DOHH2 (cell line): ENCODE measurements at regions not wholly inside any gene's neighbourhood (a gene's known extent, or its start where the extent isn't known, plus 50 kb on each side); places are given as distances from the start of the nearest gene placed in this dataset.
A peak's percentile ranks its signal among the peaks of the same experiment; 100 is the strongest.

ENCODE experiments used
- H3F3A ChIP-seq: fragments of 200-600 bp; sonication (generic), shearing (Covaris generic); 2 replicates; pipeline ENCODE4 v1.6.0; 2016; ENCODE audit warnings: antibody characterized with exemption, mild to moderate bottlenecking; ENCODE audit not compliant: control insufficient read depth, insufficient read depth
- H3K27ac ChIP-seq: fragments of 200-600 bp; sonication (generic); 2 replicates; pipeline ENCODE4 v1.5.1; 2014; ENCODE audit warnings: low read depth, mild to moderate bottlenecking, low read length, moderate library complexity
- H3K27me3 ChIP-seq: fragments of 200-600 bp; sonication (generic); 2 replicates; pipeline ENCODE4 v1.6.1; 2014; ENCODE audit warnings: mild to moderate bottlenecking, low read length, mixed read lengths; ENCODE audit not compliant: control insufficient read depth
- H3K36me3 ChIP-seq: fragments of 200-600 bp; sonication (generic); 2 replicates; pipeline ENCODE4 v1.6.1; 2014; ENCODE audit warnings: mild to moderate bottlenecking, low read length, moderate library complexity, mixed read lengths; ENCODE audit not compliant: control insufficient read depth
- H3K4me1 ChIP-seq: fragments of 200-600 bp; sonication (generic); 2 replicates; pipeline ENCODE4 v1.6.1; 2014; ENCODE audit warnings: mild to moderate bottlenecking, low read length, mixed read lengths; ENCODE audit not compliant: control insufficient read depth
- H3K4me2 ChIP-seq: fragments of 200-600 bp; sonication (generic); 2 replicates; pipeline ENCODE4 v1.6.0; 2014; ENCODE audit warnings: mild to moderate bottlenecking, low read length, moderate library complexity
- H3K4me3 ChIP-seq: fragments of 200-600 bp; sonication (generic); 2 replicates; pipeline ENCODE4 v1.5.1; 2014; ENCODE audit warnings: mild to moderate bottlenecking, low read length, mixed read lengths
- H3K79me2 ChIP-seq: fragments of 200-600 bp; sonication (generic); 2 replicates; pipeline ENCODE4 v1.6.1; 2014; ENCODE audit warnings: mild to moderate bottlenecking, low read length, mixed read lengths; ENCODE audit not compliant: control insufficient read depth
- H3K9me2 ChIP-seq: fragments of 200-600 bp; sonication (generic); replicated peaks from 2 replicates; pipeline ENCODE4 v1.6.1; 2014; ENCODE audit warnings: mild to moderate bottlenecking, low read length, mixed read lengths; ENCODE audit not compliant: control insufficient read depth
- H3K9me3 ChIP-seq: fragments of 200-600 bp; sonication (generic); 2 replicates; pipeline ENCODE4 v1.6.1; 2014; ENCODE audit warnings: antibody characterized with exemption, low read length, mixed read lengths; ENCODE audit not compliant: control insufficient read depth, insufficient read depth
- H4K20me1 ChIP-seq: fragments of 200-600 bp; sonication (generic); 2 replicates; pipeline ENCODE4 v1.6.0; 2014; ENCODE audit warnings: low read depth, mild to moderate bottlenecking, antibody characterized with exemption, low read length, moderate library complexity; ENCODE audit not compliant: control insufficient read depth, insufficient read depth
- EZH2phosphoT487 ChIP-seq: fragments of 200-600 bp; sonication (generic); IDR thresholded peaks from 2 replicates; pipeline ENCODE4 v1.6.1; 2017; ENCODE audit warnings: borderline replicate concordance, mild to moderate bottlenecking, antibody characterized with exemption, low read length, moderate library complexity, mixed read lengths
- TF ChIP-seq, protein P1 (sequence below): fragments of 200-600 bp; sonication (generic); IDR thresholded peaks from one replicate; pipeline ENCODE4 v1.5.1; 2014; ENCODE audit warnings: antibody characterized with exemption, mild to moderate bottlenecking, low read depth, low read length; ENCODE audit not compliant: poor library complexity, severe bottlenecking

- Histone ChIP-seq H3K4me1 (no peaks in the 10 kb centered on the region), H3K27me3 (no peaks in the 10 kb centered on the region), H3K4me3 (no peak overlapping the region), H3K79me2 (no peaks in the 10 kb centered on the region), H3K27ac (no peak overlapping the region), H3K36me3 (no peaks in the 10 kb centered on the region), H4K20me1 (no peaks in the 10 kb centered on the region), H3K9me3 (no peaks in the 10 kb centered on the region), H3K9me2 (no peaks in the 10 kb centered on the region), H3F3A (no peaks in the 10 kb centered on the region), H3K4me2 (no peak overlapping the region)
- no peak for TF ChIP-seq EZH2phosphoT487
- TF ChIP-seq, protein P1, sequence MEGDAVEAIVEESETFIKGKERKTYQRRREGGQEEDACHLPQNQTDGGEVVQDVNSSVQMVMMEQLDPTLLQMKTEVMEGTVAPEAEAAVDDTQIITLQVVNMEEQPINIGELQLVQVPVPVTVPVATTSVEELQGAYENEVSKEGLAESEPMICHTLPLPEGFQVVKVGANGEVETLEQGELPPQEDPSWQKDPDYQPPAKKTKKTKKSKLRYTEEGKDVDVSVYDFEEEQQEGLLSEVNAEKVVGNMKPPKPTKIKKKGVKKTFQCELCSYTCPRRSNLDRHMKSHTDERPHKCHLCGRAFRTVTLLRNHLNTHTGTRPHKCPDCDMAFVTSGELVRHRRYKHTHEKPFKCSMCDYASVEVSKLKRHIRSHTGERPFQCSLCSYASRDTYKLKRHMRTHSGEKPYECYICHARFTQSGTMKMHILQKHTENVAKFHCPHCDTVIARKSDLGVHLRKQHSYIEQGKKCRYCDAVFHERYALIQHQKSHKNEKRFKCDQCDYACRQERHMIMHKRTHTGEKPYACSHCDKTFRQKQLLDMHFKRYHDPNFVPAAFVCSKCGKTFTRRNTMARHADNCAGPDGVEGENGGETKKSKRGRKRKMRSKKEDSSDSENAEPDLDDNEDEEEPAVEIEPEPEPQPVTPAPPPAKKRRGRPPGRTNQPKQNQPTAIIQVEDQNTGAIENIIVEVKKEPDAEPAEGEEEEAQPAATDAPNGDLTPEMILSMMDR, result peak; percentile 63
Observed at GRCh38 chr3:10758304-10759037, 57.6 kb upstream of the SLC6A11 start.

DNA sequence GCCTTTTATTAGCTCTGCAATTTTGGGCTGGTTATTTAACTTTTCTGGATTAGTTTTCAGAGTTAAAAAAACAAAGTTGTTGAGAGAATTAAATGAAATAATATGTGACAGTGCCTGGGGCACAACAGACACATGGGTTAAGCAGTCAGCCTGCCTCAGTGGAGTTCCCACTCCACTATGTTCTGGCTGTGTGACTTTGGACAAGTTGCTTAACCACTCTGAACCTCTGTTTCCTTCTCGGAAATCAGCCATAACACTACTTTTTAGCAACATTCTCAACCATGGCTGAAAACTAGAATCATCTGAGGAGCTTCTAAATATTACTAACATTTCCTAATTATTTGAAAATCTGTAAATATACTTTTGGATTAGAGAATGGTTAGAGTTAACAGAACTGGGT is 56.5 kb upstream of the SLC6A11 start:
- Histone ChIP-seq H3K36me3 (no peaks in the 10 kb centered on the region), H4K20me1 (no peaks in the 10 kb centered on the region), H3K27ac (no peak overlapping the region), H3K9me2 (no peaks in the 10 kb centered on the region), H3K9me3 (no peaks in the 10 kb centered on the region), H3K4me2 (no peak overlapping the region), H3K4me1 (no peaks in the 10 kb centered on the region), H3K79me2 (no peaks in the 10 kb centered on the region), H3K4me3 (no peak overlapping the region), H3K27me3 (no peaks in the 10 kb centered on the region), H3F3A (no peaks in the 10 kb centered on the region)
- TF ChIP-seq EZH2phosphoT487, result no peak
- TF ChIP-seq, protein P1, result no peak

- H3K9me2 ChIP-seq, result no peaks in the 10 kb centered on the region
- H3K36me3 ChIP-seq, result no peaks in the 10 kb centered on the region
Observed at GRCh38 chr3:10760199-10760598, 55.8 kb upstream of the SLC6A11 start.

More at GRCh38 chr3:10760199-10760598, 55.8 kb upstream of the SLC6A11 start:
- no peaks in the 10 kb centered on the region for H4K20me1 ChIP-seq
- TF ChIP-seq, protein P1, result no peak
- no peak for TF ChIP-seq EZH2phosphoT487
- no peaks in the 10 kb centered on the region for H3K9me3 ChIP-seq
- no peaks in the 10 kb centered on the region for H3K27me3 ChIP-seq
- H3K79me2 ChIP-seq, result no peaks in the 10 kb centered on the region
- H3K27ac ChIP-seq, result no peak overlapping the region
- no peaks in the 10 kb centered on the region for H3K4me1 ChIP-seq
- no peaks in the 10 kb centered on the region for H3F3A ChIP-seq
- H3K4me3 ChIP-seq, result no peak overlapping the region
- no peak overlapping the region for H3K4me2 ChIP-seq
